Naive thymus-derived CD4-positive, alpha-beta T cell (primary cell): ENCODE measurements at regions not wholly inside any gene's neighbourhood (a gene's known extent, or its start where the extent isn't known, plus 50 kb on each side); places are given as distances from the start of the nearest gene placed in this dataset.
A peak's percentile ranks its signal among the peaks of the same experiment; 100 is the strongest.

Experiments
- ATAC-seq: fragments of 150-1000 bp; cut with Tn5 transposase; 2 replicates; pipeline ENCODE4 v1.10.0; 2021; ENCODE audit warnings: mild to moderate bottlenecking, moderate library complexity
- CTCF ChIA-PET: fragments of 350-600 bp; sonication (Branson Sonifier 250); formaldehyde crosslinking; loops from one replicate; lab custom pipeline; 2021; ENCODE audit warnings: antibody characterized with exemption; lab: Charles Lee
- POLR2A ChIA-PET: fragments of 350-600 bp; sonication (Branson Sonifier 250); formaldehyde crosslinking; loops from one replicate; lab custom pipeline; 2021; ENCODE audit warnings: antibody characterized with exemption, inconsistent platforms; lab: Charles Lee
- DNase-seq, 9 donors: peaks; one replicate each; pipeline versions ENCODE4 v3.0.0 to v3.0.0-alpha.2; 2020 to 2022; ENCODE audit warnings: mixed read lengths in 1 of 9
- H3K27ac ChIP-seq: one replicate; pipeline ENCODE4 v1.7.0; 2013; ENCODE audit warnings: mild to moderate bottlenecking, low read depth, low read length, moderate library complexity
- H3K27me3 ChIP-seq, 2 donors: one replicate each; pipeline ENCODE4 v1.7.0; 2013; ENCODE audit warnings: low read length in 2 of 2, mild to moderate bottlenecking in 2 of 2, moderate library complexity in 2 of 2; ENCODE audit not compliant: control insufficient read depth in 2 of 2, insufficient read depth in 2 of 2
- H3K36me3 ChIP-seq, 3 experiments: 1 replicate in 2 of 3; 2 replicates in 1 of 3; pipeline ENCODE4 v1.7.0; 2013; ENCODE audit warnings: low read length in 3 of 3, mild to moderate bottlenecking in 3 of 3, moderate library complexity in 1 of 3; ENCODE audit not compliant: insufficient read depth in 3 of 3, control insufficient read depth in 2 of 3
- H3K4me1 ChIP-seq, 2 donors: one replicate each; pipeline ENCODE4 v1.7.0; 2013; ENCODE audit warnings: low read length in 2 of 2, mild to moderate bottlenecking in 2 of 2, moderate library complexity in 1 of 2; ENCODE audit not compliant: control insufficient read depth in 2 of 2, insufficient read depth in 2 of 2
- H3K4me3 ChIP-seq: 2 replicates; pipeline ENCODE4 v1.7.0; 2013; ENCODE audit warnings: mild to moderate bottlenecking, low read length
- H3K9me3 ChIP-seq, 3 experiments: 1 replicate in 2 of 3; 2 replicates in 1 of 3; pipeline ENCODE4 v1.7.0; 2013; ENCODE audit warnings: low read length in 3 of 3; ENCODE audit not compliant: control insufficient read depth in 2 of 3
- H3K27ac Mint-ChIP-seq, 9 donors: one replicate each; pipeline ENCODE4 v1.8.0; 2020 to 2022; ENCODE audit warnings: mixed read lengths in 9 of 9, mild to moderate bottlenecking in 8 of 9, moderate library complexity in 5 of 9, inconsistent platforms in 2 of 9
- H3K27me3 Mint-ChIP-seq, 5 donors: one replicate each; pipeline ENCODE4 v1.8.0; 2021 to 2022; ENCODE audit warnings: mixed read lengths in 5 of 5, mild to moderate bottlenecking in 1 of 5
- H3K36me3 Mint-ChIP-seq, 5 donors: one replicate each; pipeline ENCODE4 v1.8.0; 2020 to 2022; ENCODE audit warnings: mixed read lengths in 5 of 5, mild to moderate bottlenecking in 3 of 5, inconsistent platforms in 1 of 5
- H3K4me1 Mint-ChIP-seq, 7 donors: one replicate each; pipeline ENCODE4 v1.8.0; 2020 to 2022; ENCODE audit warnings: mixed read lengths in 7 of 7, mild to moderate bottlenecking in 3 of 7, inconsistent platforms in 1 of 7
- H3K4me3 Mint-ChIP-seq, 10 donors: one replicate each; pipeline ENCODE4 v1.8.0; 2020 to 2022; ENCODE audit warnings: mild to moderate bottlenecking in 10 of 10, mixed read lengths in 10 of 10, moderate library complexity in 6 of 10, inconsistent platforms in 2 of 10
- H3K9me3 Mint-ChIP-seq, 11 donors: one replicate each; pipeline ENCODE4 v1.8.0; 2020 to 2022; ENCODE audit warnings: mixed read lengths in 11 of 11, mild to moderate bottlenecking in 4 of 11, inconsistent platforms in 1 of 11, moderate library complexity in 1 of 11
- intact Hi-C, 2 donors: fragments of 100-400 bp; cut with micrococcal nuclease; formaldehyde crosslinking; loops; one replicate each; pipeline ENCODE4 v1.15.1; 2023

- no peaks in the 10 kb centered on the region for H3K4me1 Mint-ChIP-seq
- no peak overlapping the region for H3K4me3 Mint-ChIP-seq
- H3K4me3 ChIP-seq: no peak overlapping the region
- H3K27me3 Mint-ChIP-seq: peaks cover 0 to 5% (median 0%) of the 10 kb centered on the region in 5 donors
- H3K9me3 Mint-ChIP-seq: no peaks in the 10 kb centered on the region
- DNase-seq: no peak
- H3K4me1 ChIP-seq: no peaks in the 10 kb centered on the region
- ChIA-PET CTCF (no interaction called here), POLR2A (no interaction called here)
- no peak overlapping the region for H3K27ac Mint-ChIP-seq
- no peak overlapping the region for H3K27ac ChIP-seq
- intact Hi-C loops: no loop called here
- no peaks in the 10 kb centered on the region for H3K36me3 Mint-ChIP-seq
- ATAC-seq: no peak
- H3K9me3 ChIP-seq: no peaks in the 10 kb centered on the region
- no peaks in the 10 kb centered on the region for H3K36me3 ChIP-seq
- H3K27me3 ChIP-seq: no peaks in the 10 kb centered on the region
Measured at GRCh38 chr6:141259091-141259490, 873.6 kb upstream of the GJE1 start.

GRCh38 chr6:141258516-141258915 lies 874.2 kb upstream of the GJE1 start:
- H3K4me1 Mint-ChIP-seq: no peaks in the 10 kb centered on the region

GRCh38 chr6:141254336-141254735 lies 878.4 kb upstream of the GJE1 start:
- Histone ChIP-seq H3K4me3 (no peak overlapping the region), H3K27ac (no peak overlapping the region), H3K27me3 (no peaks in the 10 kb centered on the region), H3K36me3 (no peaks in the 10 kb centered on the region), H3K4me1 (no peaks in the 10 kb centered on the region), H3K9me3 (no peaks in the 10 kb centered on the region)
- Mint-ChIP-seq H3K4me3 (no peak overlapping the region), H3K4me1 (peaks cover 0 to 2% (median 0%) of the 10 kb centered on the region in 7 donors), H3K36me3 (no peaks in the 10 kb centered on the region), H3K9me3 (no peaks in the 10 kb centered on the region), H3K27ac (no peak overlapping the region), H3K27me3 (no peaks in the 10 kb centered on the region)
- CTCF ChIA-PET: no interaction called here
- POLR2A ChIA-PET: no interaction called here
- DNase-seq (no peak), ATAC-seq (no peak)
- intact Hi-C loops: no loop called here

More at GRCh38 chr6:141258516-141258915, 874.2 kb upstream of the GJE1 start:
- H3K27ac ChIP-seq: no peak overlapping the region
- H3K36me3 Mint-ChIP-seq: no peaks in the 10 kb centered on the region
- ATAC-seq (no peak), DNase-seq (no peak)
- POLR2A ChIA-PET: no interaction called here
- H3K4me3 Mint-ChIP-seq: no peak overlapping the region
- H3K4me1 ChIP-seq: no peaks in the 10 kb centered on the region
- intact Hi-C loops: no loop called here
- no peaks in the 10 kb centered on the region for H3K27me3 ChIP-seq
- H3K9me3 ChIP-seq: no peaks in the 10 kb centered on the region
- H3K27ac Mint-ChIP-seq: peak overlapping the region in 1 of 9 donors; percentile 33
- H3K4me3 ChIP-seq: no peak overlapping the region
- CTCF ChIA-PET: no interaction called here
- H3K27me3 Mint-ChIP-seq: peaks cover 0 to 5% (median 0%) of the 10 kb centered on the region in 5 donors
- no peaks in the 10 kb centered on the region for H3K9me3 Mint-ChIP-seq
- no peaks in the 10 kb centered on the region for H3K36me3 ChIP-seq

- ATAC-seq: no peak
- ChIA-PET POLR2A (no interaction called here), CTCF (interaction anchor here (0.6 kb wide), 1 partner anchor 12 kb away, joined by 3 read pairs; no protein-coding TSS in a partner anchor)
- Histone ChIP-seq H3K4me3 (no peak overlapping the region), H3K9me3 (no peaks in the 10 kb centered on the region), H3K4me1 (no peaks in the 10 kb centered on the region), H3K27ac (no peak overlapping the region), H3K36me3 (no peaks in the 10 kb centered on the region), H3K27me3 (no peaks in the 10 kb centered on the region)
- Mint-ChIP-seq H3K27me3 (no peaks in the 10 kb centered on the region), H3K9me3 (no peaks in the 10 kb centered on the region), H3K27ac (no peak overlapping the region), H3K36me3 (no peaks in the 10 kb centered on the region), H3K4me3 (no peak overlapping the region), H3K4me1 (peaks cover 0 to 2% (median 0%) of the 10 kb centered on the region in 7 donors)
- DNase-seq: no peak
- intact Hi-C loops: no loop called here
Measured at GRCh38 chr6:141252828-141253608, 879.7 kb upstream of the GJE1 start.

GRCh38 chr6:141251286-141251685 lies 881.4 kb upstream of the GJE1 start:
- no peak overlapping the region for H3K27ac ChIP-seq
- H3K27me3 Mint-ChIP-seq: no peaks in the 10 kb centered on the region
- H3K9me3 ChIP-seq: no peaks in the 10 kb centered on the region
- ATAC-seq (no peak), DNase-seq (no peak)
- no peaks in the 10 kb centered on the region for H3K36me3 Mint-ChIP-seq
- no peaks in the 10 kb centered on the region for H3K36me3 ChIP-seq
- CTCF ChIA-PET: interaction anchor here (0.6 kb wide), 1 partner anchor 20 kb away, joined by 3 read pairs; no protein-coding TSS in a partner anchor
- no peak overlapping the region for H3K27ac Mint-ChIP-seq
- intact Hi-C loops: no loop called here
- H3K4me3 ChIP-seq: no peak overlapping the region
- peaks cover 0 to 2% (median 0%) of the 10 kb centered on the region in 7 donors for H3K4me1 Mint-ChIP-seq
- no peak overlapping the region for H3K4me3 Mint-ChIP-seq
- no peaks in the 10 kb centered on the region for H3K9me3 Mint-ChIP-seq
- H3K4me1 ChIP-seq: no peaks in the 10 kb centered on the region
- H3K27me3 ChIP-seq: no peaks in the 10 kb centered on the region
- POLR2A ChIA-PET: no interaction called here

GRCh38 chr6:141248021-141248799 lies 884.5 kb upstream of the GJE1 start:
- CTCF ChIA-PET: no interaction called here
- Histone ChIP-seq H3K27ac (no peak overlapping the region), H3K9me3 (no peaks in the 10 kb centered on the region), H3K36me3 (no peaks in the 10 kb centered on the region), H3K4me3 (no peak overlapping the region), H3K4me1 (no peaks in the 10 kb centered on the region), H3K27me3 (no peaks in the 10 kb centered on the region)
- Mint-ChIP-seq H3K4me1 (peaks cover 0 to 2% (median 0%) of the 10 kb centered on the region in 7 donors), H3K9me3 (no peaks in the 10 kb centered on the region), H3K27me3 (no peaks in the 10 kb centered on the region), H3K27ac (no peak overlapping the region), H3K36me3 (no peaks in the 10 kb centered on the region), H3K4me3 (no peak overlapping the region)
- DNase-seq (no peak), ATAC-seq (no peak)
- intact Hi-C loops: no loop called here
- POLR2A ChIA-PET: no interaction called here
